ENCODE measurements at regions not wholly inside any gene's neighbourhood (a gene's known extent, or its start where the extent isn't known, plus 50 kb on each side); places are given as distances from the start of the nearest gene placed in this dataset.

GRCh38 chr6:87832025-87832825 is 130.2 kb upstream of the AKIRIN2 start:
- TF ChIP-seq EZH2 (IDR thresholded peaks at IDR 0.05; ENCODE audit: low read length, missing control alignments) = no peak
- TF ChIP-seq, protein P1, sequence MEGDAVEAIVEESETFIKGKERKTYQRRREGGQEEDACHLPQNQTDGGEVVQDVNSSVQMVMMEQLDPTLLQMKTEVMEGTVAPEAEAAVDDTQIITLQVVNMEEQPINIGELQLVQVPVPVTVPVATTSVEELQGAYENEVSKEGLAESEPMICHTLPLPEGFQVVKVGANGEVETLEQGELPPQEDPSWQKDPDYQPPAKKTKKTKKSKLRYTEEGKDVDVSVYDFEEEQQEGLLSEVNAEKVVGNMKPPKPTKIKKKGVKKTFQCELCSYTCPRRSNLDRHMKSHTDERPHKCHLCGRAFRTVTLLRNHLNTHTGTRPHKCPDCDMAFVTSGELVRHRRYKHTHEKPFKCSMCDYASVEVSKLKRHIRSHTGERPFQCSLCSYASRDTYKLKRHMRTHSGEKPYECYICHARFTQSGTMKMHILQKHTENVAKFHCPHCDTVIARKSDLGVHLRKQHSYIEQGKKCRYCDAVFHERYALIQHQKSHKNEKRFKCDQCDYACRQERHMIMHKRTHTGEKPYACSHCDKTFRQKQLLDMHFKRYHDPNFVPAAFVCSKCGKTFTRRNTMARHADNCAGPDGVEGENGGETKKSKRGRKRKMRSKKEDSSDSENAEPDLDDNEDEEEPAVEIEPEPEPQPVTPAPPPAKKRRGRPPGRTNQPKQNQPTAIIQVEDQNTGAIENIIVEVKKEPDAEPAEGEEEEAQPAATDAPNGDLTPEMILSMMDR (conservative IDR thresholded peaks at IDR 0.05 in 1 of 2, IDR thresholded peaks at IDR 0.05 in 1 of 2; ENCODE audit: low read depth in 1 of 2, low read length in 2 of 2) = peak; percentile 30 to 52
